GM12878 (cell line): ENCODE measurements at regions not wholly inside any gene's neighbourhood (a gene's known extent, or its start where the extent isn't known, plus 50 kb on each side); places are given as distances from the start of the nearest gene placed in this dataset.

Experiments used
- ATAC-seq: fragments of 200-7000 bp; cut with Tn5 transposase; 3 replicates; pipeline ENCODE4 v1.9.1; 2020; ENCODE audit warnings: mild to moderate bottlenecking, moderate library complexity
- BruUV-seq: library from RNA; stranded (reverse); fragments of 400-500 nt; replicated peaks from 2 replicates; lab custom pipeline; 2021; lab: Mats Ljungman, UMichigan
- CTCF ChIA-PET: fragments of 300-600 bp; sonication (Branson Sonifier 250); formaldehyde crosslinking; extraction: SDS; loops from one replicate; lab custom pipeline; 2021; ENCODE audit warnings: inconsistent platforms; lab: Yijun Ruan, JAX
- POLR2A ChIA-PET: fragments of 350-600 bp; formaldehyde crosslinking; extraction: SDS; loops from one replicate; lab custom pipeline; 2021; ENCODE audit warnings: inconsistent platforms; lab: Charles Lee
- RAD21 ChIA-PET: fragments of 300-600 bp; sonication (Branson Sonifier 250); formaldehyde crosslinking; loops from one replicate; lab custom pipeline; 2023; ENCODE audit warnings: antibody characterized with exemption; ENCODE audit not compliant: unreplicated experiment; lab: Charles Lee
- SMC1A ChIA-PET: fragments of 300-600 bp; sonication (Branson Sonifier 250); formaldehyde crosslinking; loops from one replicate; lab custom pipeline; 2023; ENCODE audit not compliant: unreplicated experiment, uncharacterized antibody; lab: Charles Lee
- DNase-seq: peaks from one replicate; pipeline ENCODE4 v3.0.0-alpha.2; 2011; ENCODE audit warnings: low read depth, low spot score
- FAIRE-seq: peaks from 3 replicates; lab custom pipeline; 2011; peaks lifted over from hg19 to GRCh38; lab: Jason Lieb, UNC
- H2AFZ ChIP-seq: 2 replicates; pipeline ENCODE4 v1.6.0; 2011; ENCODE audit warnings: low read depth, low read length, control low read depth; ENCODE audit not compliant: control insufficient read depth
- H3K27ac ChIP-seq: 2 replicates; pipeline ENCODE4 v1.5.1; 2011; ENCODE audit warnings: control low read depth; ENCODE audit not compliant: control insufficient read depth, insufficient read depth
- H3K27me3 ChIP-seq, 2 experiments: replicated peaks in 1 of 2; 2 replicates each; pipeline versions ENCODE4 v1.6.0 to v1.6.1; 2011; ENCODE audit warnings: low read length in 1 of 2; ENCODE audit not compliant: control insufficient read depth in 2 of 2, insufficient read depth in 2 of 2
- H3K36me3 ChIP-seq, 2 experiments: 2 replicates each; pipeline ENCODE4 v1.5.1; 2011; ENCODE audit warnings: low read length in 1 of 2; ENCODE audit not compliant: control insufficient read depth in 2 of 2, insufficient read depth in 2 of 2
- H3K4me1 ChIP-seq: 2 replicates; pipeline ENCODE4 v1.6.1; 2011; ENCODE audit warnings: mild to moderate bottlenecking, low read length, moderate library complexity, mixed read lengths; ENCODE audit not compliant: control insufficient read depth, insufficient read depth
- H3K4me2 ChIP-seq: 2 replicates; pipeline ENCODE4 v1.6.0; 2011; ENCODE audit warnings: control low read depth; ENCODE audit not compliant: control insufficient read depth, insufficient read depth
- H3K4me3 ChIP-seq: fragments of 200-600 bp; sonication (generic); 2 replicates; pipeline ENCODE4 v1.5.1; 2016
- H3K79me2 ChIP-seq: 2 replicates; pipeline ENCODE4 v1.6.0; 2011; ENCODE audit warnings: low read length; ENCODE audit not compliant: control insufficient read depth, insufficient read depth
- H3K9ac ChIP-seq: 2 replicates; pipeline ENCODE4 v1.8.0; 2011; ENCODE audit warnings: low read length, control low read depth, mixed read lengths; ENCODE audit not compliant: control insufficient read depth, insufficient read depth
- H3K9me3 ChIP-seq: replicated peaks from 3 replicates; pipeline ENCODE4 v1.5.1; 2011; ENCODE audit warnings: mild to moderate bottlenecking, low read length; ENCODE audit not compliant: control insufficient read depth, insufficient read depth
- H4K20me1 ChIP-seq: 2 replicates; pipeline ENCODE4 v1.6.0; 2011; ENCODE audit not compliant: control insufficient read depth, insufficient read depth
- EP300 ChIP-seq, 2 experiments: fragments of 150-350 bp in 1 of 2; IDR thresholded peaks; 2 replicates each; pipeline ENCODE4 v1.6.1; 2011 to 2012; ENCODE audit warnings: low read depth in 2 of 2, low read length in 2 of 2, borderline replicate concordance in 1 of 2, improper control_type of control experiment in 1 of 2, inconsistent platforms in 1 of 2; ENCODE audit not compliant: control insufficient read depth in 1 of 2
- POLR2AphosphoS2 ChIP-seq: IDR thresholded peaks from 2 replicates; pipeline ENCODE4 v1.6.1; 2011; ENCODE audit warnings: low read depth, mild to moderate bottlenecking, low read length, improper control_type of control experiment, moderate library complexity
- RUNX3 ChIP-seq: IDR thresholded peaks from 2 replicates; pipeline ENCODE4 v1.6.1; 2012; ENCODE audit warnings: low read length, inconsistent platforms
- WGBS: methylation state at CpG from one replicate; pipeline ENCODE4 v1.1.6; 2016; ENCODE audit warnings: low lambda C conversion rate; ENCODE audit not compliant: insufficient replicate concordance, insufficient coverage; ENCODE audit errors: missing lambda C conversion rate; 5-methylcytosine and 5-hydroxymethylcytosine counted together
- in situ Hi-C: fragments of 300-500 bp; cut with MboI; formaldehyde crosslinking; loops from 9 replicates; pipeline ENCODE4 v1.14.3; 2018; ENCODE audit warnings: mixed read lengths
- intact Hi-C: fragments of 100-400 bp; cut with micrococcal nuclease; formaldehyde crosslinking; loops from one replicate; pipeline ENCODE4 v1.14.2; 2022; ENCODE audit not compliant: unreplicated experiment
- TF ChIP-seq, protein P1 (sequence below): fragments of 450-650 bp; IDR thresholded peaks from 2 replicates; pipeline ENCODE4 v1.6.1; 2017; ENCODE audit warnings: mild to moderate bottlenecking, moderate library complexity
- TF ChIP-seq, protein P2 (sequence below): fragments of 450-650 bp; IDR thresholded peaks from 2 replicates; pipeline ENCODE4 v1.6.1; 2017; ENCODE audit warnings: mild to moderate bottlenecking, low read depth, inconsistent platforms; ENCODE audit not compliant: poor library complexity, severe bottlenecking

DNA sequence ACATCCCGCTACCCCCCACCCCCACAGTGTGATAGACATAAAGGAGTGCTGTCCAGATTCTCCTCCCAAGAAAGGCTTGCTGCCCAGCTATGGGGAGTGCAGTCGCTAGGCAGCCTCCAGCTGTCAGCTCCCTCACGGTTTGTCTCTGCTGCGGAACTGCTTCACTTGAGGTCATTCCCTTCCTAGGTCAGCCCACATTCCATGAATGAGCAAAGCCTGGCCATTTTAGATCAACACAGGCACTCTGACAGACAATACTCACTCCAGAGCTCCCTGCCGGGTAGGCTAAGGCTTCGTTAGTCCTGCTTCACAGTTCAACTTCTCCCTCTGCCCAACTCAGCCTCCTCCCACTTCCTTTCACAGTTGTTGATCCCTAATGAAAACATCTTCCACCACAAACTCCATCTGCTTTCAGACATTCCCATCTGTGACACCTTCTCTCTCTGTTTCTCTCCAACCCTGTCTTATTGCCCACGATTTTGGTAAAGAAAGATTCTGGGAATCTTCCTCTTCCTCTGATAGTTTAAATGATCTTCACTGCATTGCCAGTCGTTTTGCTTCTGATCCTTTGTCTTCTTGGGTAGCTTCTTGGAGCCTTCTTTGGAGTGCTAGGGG lies 318.9 kb upstream of the F9 start:
- in situ Hi-C loops: no loop called here
- Histone ChIP-seq H3K27me3 (no peaks in the 10 kb centered on the region), H3K9me3 (no peaks in the 10 kb centered on the region), H3K79me2 (no peaks in the 10 kb centered on the region), H3K4me2 (no peak overlapping the region), H3K27ac (no peak overlapping the region), H2AFZ (no peak overlapping the region), H3K4me1 (no peaks in the 10 kb centered on the region), H3K4me3 (no peak overlapping the region), H3K9ac (no peak overlapping the region), H4K20me1 (no peaks in the 10 kb centered on the region), H3K36me3 (no peaks in the 10 kb centered on the region)
- RAD21 ChIA-PET: no interaction called here
- POLR2A ChIA-PET: no interaction called here
- TF ChIP-seq EP300 (IDR thresholded peaks at IDR 0.05; ENCODE audit: borderline replicate concordance in 1 of 2, control insufficient read depth in 1 of 2, low read depth in 2 of 2, low read length in 2 of 2) (no peak), RUNX3 (no peak), POLR2AphosphoS2 (no peak)
- TF ChIP-seq, protein P1, sequence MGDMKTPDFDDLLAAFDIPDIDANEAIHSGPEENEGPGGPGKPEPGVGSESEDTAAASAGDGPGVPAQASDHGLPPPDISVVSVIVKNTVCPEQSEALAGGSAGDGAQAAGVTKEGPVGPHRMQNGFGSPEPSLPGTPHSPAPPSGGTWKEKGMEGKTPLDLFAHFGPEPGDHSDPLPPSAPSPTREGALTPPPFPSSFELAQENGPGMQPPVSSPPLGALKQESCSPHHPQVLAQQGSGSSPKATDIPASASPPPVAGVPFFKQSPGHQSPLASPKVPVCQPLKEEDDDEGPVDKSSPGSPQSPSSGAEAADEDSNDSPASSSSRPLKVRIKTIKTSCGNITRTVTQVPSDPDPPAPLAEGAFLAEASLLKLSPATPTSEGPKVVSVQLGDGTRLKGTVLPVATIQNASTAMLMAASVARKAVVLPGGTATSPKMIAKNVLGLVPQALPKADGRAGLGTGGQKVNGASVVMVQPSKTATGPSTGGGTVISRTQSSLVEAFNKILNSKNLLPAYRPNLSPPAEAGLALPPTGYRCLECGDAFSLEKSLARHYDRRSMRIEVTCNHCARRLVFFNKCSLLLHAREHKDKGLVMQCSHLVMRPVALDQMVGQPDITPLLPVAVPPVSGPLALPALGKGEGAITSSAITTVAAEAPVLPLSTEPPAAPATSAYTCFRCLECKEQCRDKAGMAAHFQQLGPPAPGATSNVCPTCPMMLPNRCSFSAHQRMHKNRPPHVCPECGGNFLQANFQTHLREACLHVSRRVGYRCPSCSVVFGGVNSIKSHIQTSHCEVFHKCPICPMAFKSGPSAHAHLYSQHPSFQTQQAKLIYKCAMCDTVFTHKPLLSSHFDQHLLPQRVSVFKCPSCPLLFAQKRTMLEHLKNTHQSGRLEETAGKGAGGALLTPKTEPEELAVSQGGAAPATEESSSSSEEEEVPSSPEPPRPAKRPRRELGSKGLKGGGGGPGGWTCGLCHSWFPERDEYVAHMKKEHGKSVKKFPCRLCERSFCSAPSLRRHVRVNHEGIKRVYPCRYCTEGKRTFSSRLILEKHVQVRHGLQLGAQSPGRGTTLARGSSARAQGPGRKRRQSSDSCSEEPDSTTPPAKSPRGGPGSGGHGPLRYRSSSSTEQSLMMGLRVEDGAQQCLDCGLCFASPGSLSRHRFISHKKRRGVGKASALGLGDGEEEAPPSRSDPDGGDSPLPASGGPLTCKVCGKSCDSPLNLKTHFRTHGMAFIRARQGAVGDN: no peak
- TF ChIP-seq, protein P2, sequence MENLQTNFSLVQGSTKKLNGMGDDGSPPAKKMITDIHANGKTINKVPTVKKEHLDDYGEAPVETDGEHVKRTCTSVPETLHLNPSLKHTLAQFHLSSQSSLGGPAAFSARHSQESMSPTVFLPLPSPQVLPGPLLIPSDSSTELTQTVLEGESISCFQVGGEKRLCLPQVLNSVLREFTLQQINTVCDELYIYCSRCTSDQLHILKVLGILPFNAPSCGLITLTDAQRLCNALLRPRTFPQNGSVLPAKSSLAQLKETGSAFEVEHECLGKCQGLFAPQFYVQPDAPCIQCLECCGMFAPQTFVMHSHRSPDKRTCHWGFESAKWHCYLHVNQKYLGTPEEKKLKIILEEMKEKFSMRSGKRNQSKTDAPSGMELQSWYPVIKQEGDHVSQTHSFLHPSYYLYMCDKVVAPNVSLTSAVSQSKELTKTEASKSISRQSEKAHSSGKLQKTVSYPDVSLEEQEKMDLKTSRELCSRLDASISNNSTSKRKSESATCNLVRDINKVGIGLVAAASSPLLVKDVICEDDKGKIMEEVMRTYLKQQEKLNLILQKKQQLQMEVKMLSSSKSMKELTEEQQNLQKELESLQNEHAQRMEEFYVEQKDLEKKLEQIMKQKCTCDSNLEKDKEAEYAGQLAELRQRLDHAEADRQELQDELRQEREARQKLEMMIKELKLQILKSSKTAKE: no peak
- BruUV-seq: no TSS peak
- ATAC-seq (no peak), DNase-seq (no peak), FAIRE-seq (no peak)
- WGBS: under 1% methylated on average over 8 of the region's 8 CpGs
- CTCF ChIA-PET: no interaction called here
- intact Hi-C loops: no loop called here
- SMC1A ChIA-PET: no interaction called here
